ENCODE measurements at regions not wholly inside any gene's neighbourhood (a gene's known extent, or its start where the extent isn't known, plus 50 kb on each side); places are given as distances from the start of the nearest gene placed in this dataset.

GRCh38 chr21:31445137-31445536 is 101.1 kb upstream of the TIAM1 start:
- no peaks in the 10 kb centered on the region for H3K27me3 Mint-ChIP-seq (ENCODE audit: low read depth)

DNA sequence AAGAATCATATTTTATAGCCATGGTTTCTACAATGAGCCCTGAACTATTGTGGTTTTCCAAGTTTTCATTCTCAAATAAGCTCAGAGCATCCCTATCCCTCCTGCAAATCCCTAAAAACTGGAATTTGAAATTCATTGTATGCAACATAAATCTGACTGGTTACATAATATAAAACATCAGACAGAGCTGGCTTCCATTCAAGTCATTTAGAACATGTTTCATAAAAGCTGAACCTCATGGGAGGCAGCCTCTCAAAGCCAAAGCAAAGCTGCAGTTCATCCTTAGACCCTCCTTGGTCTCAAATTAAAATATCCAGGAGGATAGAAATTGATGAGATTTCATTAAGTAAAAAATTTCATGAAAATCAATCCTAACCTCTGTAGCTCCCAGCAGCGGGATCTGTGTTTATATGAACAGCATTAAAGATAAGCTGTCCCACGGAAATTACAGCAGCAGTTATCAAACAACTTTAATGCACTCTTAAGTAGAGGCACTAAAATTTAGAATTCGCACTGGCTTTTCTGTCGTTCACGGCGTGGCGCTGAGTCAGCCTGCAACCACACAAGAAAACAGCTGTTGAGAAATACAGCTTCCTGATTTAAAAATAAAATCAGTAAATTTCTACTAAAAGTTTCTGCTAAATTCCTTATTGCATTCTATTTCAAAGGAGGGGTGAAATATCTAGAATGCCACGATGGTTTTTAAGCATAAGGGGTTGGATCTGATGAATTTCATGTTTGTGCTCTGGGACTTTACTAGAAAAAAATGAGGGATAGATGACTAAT is 99.9 kb upstream of the TIAM1 start:
- DNase-seq (ENCODE audit: low spot score) = no peak
- H3K9me3 Mint-ChIP-seq (ENCODE audit: low read depth) = peaks cover 4% of the 10 kb centered on the region
- TF ChIP-seq, protein P1, sequence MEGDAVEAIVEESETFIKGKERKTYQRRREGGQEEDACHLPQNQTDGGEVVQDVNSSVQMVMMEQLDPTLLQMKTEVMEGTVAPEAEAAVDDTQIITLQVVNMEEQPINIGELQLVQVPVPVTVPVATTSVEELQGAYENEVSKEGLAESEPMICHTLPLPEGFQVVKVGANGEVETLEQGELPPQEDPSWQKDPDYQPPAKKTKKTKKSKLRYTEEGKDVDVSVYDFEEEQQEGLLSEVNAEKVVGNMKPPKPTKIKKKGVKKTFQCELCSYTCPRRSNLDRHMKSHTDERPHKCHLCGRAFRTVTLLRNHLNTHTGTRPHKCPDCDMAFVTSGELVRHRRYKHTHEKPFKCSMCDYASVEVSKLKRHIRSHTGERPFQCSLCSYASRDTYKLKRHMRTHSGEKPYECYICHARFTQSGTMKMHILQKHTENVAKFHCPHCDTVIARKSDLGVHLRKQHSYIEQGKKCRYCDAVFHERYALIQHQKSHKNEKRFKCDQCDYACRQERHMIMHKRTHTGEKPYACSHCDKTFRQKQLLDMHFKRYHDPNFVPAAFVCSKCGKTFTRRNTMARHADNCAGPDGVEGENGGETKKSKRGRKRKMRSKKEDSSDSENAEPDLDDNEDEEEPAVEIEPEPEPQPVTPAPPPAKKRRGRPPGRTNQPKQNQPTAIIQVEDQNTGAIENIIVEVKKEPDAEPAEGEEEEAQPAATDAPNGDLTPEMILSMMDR (IDR thresholded peaks at IDR 0.05) = no peak
- H3K36me3 Mint-ChIP-seq (ENCODE audit: low read depth) = no peaks in the 10 kb centered on the region
- no peaks in the 10 kb centered on the region for H3K27me3 Mint-ChIP-seq (ENCODE audit: low read depth)
- peaks cover 5% of the 10 kb centered on the region for H3K4me1 Mint-ChIP-seq (ENCODE audit: low read depth)
- no peak overlapping the region for H3K27ac Mint-ChIP-seq (ENCODE audit: unreplicated experiment)
- no peak overlapping the region for H3K4me3 Mint-ChIP-seq (ENCODE audit: unreplicated experiment)

More at GRCh38 chr21:31445137-31445536, 101.1 kb upstream of the TIAM1 start:
- Mint-ChIP-seq H3K9me3 (ENCODE audit: low read depth) (peaks cover 3% of the 10 kb centered on the region), H3K27ac (ENCODE audit: unreplicated experiment) (no peak overlapping the region), H3K4me1 (ENCODE audit: low read depth) (peaks cover 5% of the 10 kb centered on the region), H3K4me3 (ENCODE audit: unreplicated experiment) (no peak overlapping the region), H3K36me3 (ENCODE audit: low read depth) (no peaks in the 10 kb centered on the region)
- DNase-seq (ENCODE audit: low spot score) = no peak
- TF ChIP-seq, protein P1 (IDR thresholded peaks at IDR 0.05) = no peak

- DNase-seq (ENCODE audit: low spot score) = no peak
- Mint-ChIP-seq H3K9me3 (ENCODE audit: low read depth) (peaks cover 4% of the 10 kb centered on the region), H3K36me3 (ENCODE audit: low read depth) (no peaks in the 10 kb centered on the region), H3K27ac (ENCODE audit: unreplicated experiment) (no peak overlapping the region), H3K4me1 (ENCODE audit: low read depth) (peaks cover 2% of the 10 kb centered on the region), H3K4me3 (ENCODE audit: unreplicated experiment) (no peak overlapping the region), H3K27me3 (ENCODE audit: low read depth) (no peaks in the 10 kb centered on the region)
- TF ChIP-seq, protein P1 (IDR thresholded peaks at IDR 0.05) = no peak
Observed at GRCh38 chr21:31442339-31442738, 98.3 kb upstream of the TIAM1 start.

DNA sequence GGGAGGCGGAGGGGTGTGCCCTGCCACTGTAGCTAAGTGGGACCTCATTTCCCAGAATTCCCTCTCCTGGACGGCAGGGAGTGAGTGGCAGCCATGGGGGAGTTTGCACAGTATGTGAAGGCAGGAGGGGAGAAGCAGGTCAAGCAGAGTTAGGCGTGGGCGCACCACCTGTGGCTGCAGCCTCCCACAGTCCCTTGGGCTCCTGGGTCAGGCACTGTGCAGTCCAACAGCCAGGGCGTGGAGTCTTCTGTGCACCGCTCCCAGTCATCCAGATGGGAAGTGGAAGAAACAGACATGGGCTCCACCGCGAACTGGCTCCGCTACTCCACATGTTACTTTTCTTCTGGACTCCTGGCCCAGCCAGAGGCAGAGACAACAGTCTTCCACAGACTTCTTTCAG is 85.4 kb upstream of the TIAM1 start:
- Mint-ChIP-seq H3K4me1 (ENCODE audit: low read depth) (peaks cover 7% of the 10 kb centered on the region), H3K4me3 (ENCODE audit: unreplicated experiment) (no peak overlapping the region), H3K9me3 (ENCODE audit: low read depth) (peaks cover 3% of the 10 kb centered on the region), H3K27ac (ENCODE audit: unreplicated experiment) (no peak overlapping the region), H3K27me3 (ENCODE audit: low read depth) (no peaks in the 10 kb centered on the region), H3K36me3 (ENCODE audit: low read depth) (no peaks in the 10 kb centered on the region)
- TF ChIP-seq, protein P1 (IDR thresholded peaks at IDR 0.05) = no peak
- no peak for DNase-seq (ENCODE audit: low spot score)

GRCh38 chr21:31426235-31426797 is 82.3 kb upstream of the TIAM1 start:
- H3K9me3 Mint-ChIP-seq (ENCODE audit: low read depth) = no peaks in the 10 kb centered on the region
- peaks cover 7% of the 10 kb centered on the region for H3K4me1 Mint-ChIP-seq (ENCODE audit: low read depth)
- H3K27me3 Mint-ChIP-seq (ENCODE audit: low read depth) = no peaks in the 10 kb centered on the region
- TF ChIP-seq, protein P1 (IDR thresholded peaks at IDR 0.05) = no peak
- no peak for DNase-seq (ENCODE audit: low spot score)
- no peaks in the 10 kb centered on the region for H3K36me3 Mint-ChIP-seq (ENCODE audit: low read depth)
- H3K4me3 Mint-ChIP-seq (ENCODE audit: unreplicated experiment) = no peak overlapping the region
- no peak overlapping the region for H3K27ac Mint-ChIP-seq (ENCODE audit: unreplicated experiment)

All from chondrocyte (in vitro differentiated cells).